ENCODE measurements at regions not wholly inside any gene's neighbourhood (a gene's known extent, or its start where the extent isn't known, plus 50 kb on each side); places are given as distances from the start of the nearest gene placed in this dataset.

GRCh38 chr9:129407905-129408452, 212.9 kb downstream of the C9orf50 start:
- ATAC-seq (no peak), DNase-seq (ENCODE audit: low spot score in 2 of 2) (no peak)
- Mint-ChIP-seq H3K36me3 (peaks cover 18% of the 10 kb centered on the region), H3K4me1 (peaks cover 22% of the 10 kb centered on the region), H3K4me3 (no peak overlapping the region), H3K27ac (peak overlapping the region; percentile 87), H3K9me3 (peaks cover 11% of the 10 kb centered on the region)

GRCh38 chr9:129406278-129407225, 214.3 kb downstream of the C9orf50 start:
- H3K4me3 Mint-ChIP-seq, result no peak overlapping the region
- ATAC-seq (no peak), DNase-seq (ENCODE audit: low spot score in 2 of 2) (no peak)
- H3K9me3 Mint-ChIP-seq, result peaks cover 11% of the 10 kb centered on the region
- no peak overlapping the region for H3K27ac Mint-ChIP-seq
- H3K4me1 Mint-ChIP-seq, result peaks cover 22% of the 10 kb centered on the region
- peaks cover 11% of the 10 kb centered on the region for H3K36me3 Mint-ChIP-seq

- Mint-ChIP-seq H3K4me1 (peaks cover 19% of the 10 kb centered on the region), H3K27ac (no peak overlapping the region), H3K36me3 (peaks cover 11% of the 10 kb centered on the region), H3K4me3 (no peak overlapping the region), H3K9me3 (peaks cover 11% of the 10 kb centered on the region)
- DNase-seq (ENCODE audit: low spot score in 2 of 2), result no peak
- no peak for ATAC-seq
These were observed 215.1 kb downstream of the C9orf50 start for GRCh38 chr9:129405827-129406213.

GRCh38 chr9:129405089-129405826, 215.6 kb downstream of the C9orf50 start:
- Mint-ChIP-seq H3K36me3 (peaks cover 5% of the 10 kb centered on the region), H3K27ac (no peak overlapping the region), H3K9me3 (peaks cover 5% of the 10 kb centered on the region), H3K4me1 (peaks cover 14% of the 10 kb centered on the region), H3K4me3 (no peak overlapping the region)
- no peak for ATAC-seq
- no peak for DNase-seq (ENCODE audit: low spot score in 2 of 2)

GRCh38 chr9:129404621-129405020, 216.3 kb downstream of the C9orf50 start:
- Mint-ChIP-seq H3K4me1 (peaks cover 9% of the 10 kb centered on the region), H3K4me3 (no peak overlapping the region), H3K9me3 (no peaks in the 10 kb centered on the region), H3K27ac (no peak overlapping the region), H3K36me3 (no peaks in the 10 kb centered on the region)
- DNase-seq (ENCODE audit: low spot score in 2 of 2) (no peak), ATAC-seq (no peak)

GRCh38 chr9:129403779-129404620, 216.9 kb downstream of the C9orf50 start:
- Mint-ChIP-seq H3K4me1 (peaks cover 9% of the 10 kb centered on the region), H3K36me3 (no peaks in the 10 kb centered on the region), H3K9me3 (no peaks in the 10 kb centered on the region), H3K27ac (peak overlapping the region; percentile 44), H3K4me3 (no peak overlapping the region)
- ATAC-seq, result no peak
- no peak for DNase-seq (ENCODE audit: low spot score in 2 of 2)

GRCh38 chr9:129402931-129403778, 217.7 kb downstream of the C9orf50 start:
- H3K9me3 Mint-ChIP-seq, result no peaks in the 10 kb centered on the region
- peaks cover 9% of the 10 kb centered on the region for H3K4me1 Mint-ChIP-seq
- peak overlapping the region; percentile 44 for H3K27ac Mint-ChIP-seq
- ATAC-seq (no peak), DNase-seq (ENCODE audit: low spot score in 2 of 2) (no peak)
- no peaks in the 10 kb centered on the region for H3K36me3 Mint-ChIP-seq
- H3K4me3 Mint-ChIP-seq, result no peak overlapping the region

GRCh38 chr9:129402371-129402739, 218.5 kb downstream of the C9orf50 start:
- Mint-ChIP-seq H3K9me3 (no peaks in the 10 kb centered on the region), H3K27ac (peak overlapping the region; percentile 44), H3K36me3 (no peaks in the 10 kb centered on the region), H3K4me3 (no peak overlapping the region), H3K4me1 (peaks cover 9% of the 10 kb centered on the region)
- ATAC-seq (no peak), DNase-seq (ENCODE audit: low spot score in 2 of 2) (no peak)

DNA sequence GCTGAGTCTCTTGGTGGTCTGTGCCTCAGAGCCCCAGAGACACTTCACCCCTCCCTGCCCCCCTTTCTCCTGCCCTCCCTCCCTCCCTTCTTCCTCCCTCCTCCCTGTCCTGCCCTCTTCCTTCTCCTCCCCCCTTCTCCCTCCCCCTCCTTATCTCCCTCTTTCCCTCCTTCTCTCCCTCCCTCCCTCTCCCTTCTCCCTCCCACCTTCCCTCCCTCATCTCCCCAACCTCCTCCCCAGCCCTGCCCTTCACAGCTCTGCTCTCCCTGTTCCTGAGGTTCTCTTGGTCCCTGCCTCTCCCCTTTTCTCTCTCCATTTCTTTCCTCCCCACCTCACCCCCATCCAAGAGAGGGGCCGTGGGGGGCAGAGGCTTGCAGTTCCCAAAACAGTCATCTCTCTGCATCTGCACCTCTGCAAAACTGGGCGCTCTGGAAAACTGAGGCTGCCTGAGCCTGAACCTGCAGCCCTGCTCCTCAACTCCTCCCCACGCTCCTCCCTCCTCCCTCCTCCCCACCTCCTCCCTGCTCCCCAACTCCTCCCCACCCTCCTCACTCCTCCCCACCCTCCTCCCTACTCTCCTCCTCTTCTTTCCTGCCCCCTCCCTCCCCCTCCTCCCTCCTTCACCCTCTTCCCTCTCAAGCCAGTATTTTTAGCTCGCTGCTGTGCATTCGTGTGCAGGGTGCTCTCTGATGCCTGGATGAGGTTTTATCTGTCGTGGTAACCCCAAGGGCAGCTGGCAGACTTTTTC, 219.1 kb downstream of the C9orf50 start:
- Mint-ChIP-seq H3K4me1 (peaks cover 8% of the 10 kb centered on the region), H3K9me3 (no peaks in the 10 kb centered on the region), H3K27ac (peak overlapping the region; percentile 44)

DNA sequence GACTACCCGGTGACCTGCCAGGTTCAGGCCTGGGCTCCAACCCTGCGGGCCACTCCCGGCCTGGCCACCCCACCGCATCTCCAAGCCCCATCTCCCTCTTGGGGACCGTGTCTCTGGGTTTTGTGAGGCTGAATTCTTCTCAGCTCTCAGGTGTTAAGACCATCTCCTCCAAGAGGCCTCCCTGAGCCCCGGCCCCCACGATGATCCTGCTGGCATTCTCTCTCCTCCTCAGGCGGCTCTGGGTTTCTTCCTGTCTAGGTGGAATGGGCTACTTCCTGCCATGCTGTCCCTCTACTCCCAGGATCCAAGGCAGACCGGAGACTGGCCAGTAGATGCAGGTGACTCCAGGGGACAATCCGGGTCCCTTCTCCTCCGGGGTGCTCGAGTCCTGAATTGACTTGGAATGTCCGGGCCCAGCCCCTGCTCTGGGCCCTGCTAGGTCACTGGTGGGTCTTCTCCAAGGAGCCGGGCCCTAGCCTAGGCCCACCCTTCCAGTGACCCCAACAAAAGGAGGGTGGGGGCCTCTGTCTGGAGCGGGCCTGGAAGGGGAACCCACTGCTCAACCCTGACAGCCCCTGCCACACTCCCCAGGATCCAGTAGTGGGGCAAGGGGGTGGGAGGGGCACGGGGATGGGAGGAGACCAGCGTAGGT, 219.8 kb downstream of the C9orf50 start:
- Mint-ChIP-seq H3K36me3 (no peaks in the 10 kb centered on the region), H3K27ac (no peak overlapping the region), H3K4me1 (peaks cover under 1% of the 10 kb centered on the region), H3K4me3 (no peak overlapping the region), H3K9me3 (no peaks in the 10 kb centered on the region)
- ATAC-seq (peak; percentile 6), DNase-seq (ENCODE audit: low spot score in 2 of 2) (no peak)

More for the DNA sequence above, 219.1 kb downstream of the C9orf50 start:
- H3K4me3 Mint-ChIP-seq, result no peak overlapping the region
- no peaks in the 10 kb centered on the region for H3K36me3 Mint-ChIP-seq
- ATAC-seq (no peak), DNase-seq (ENCODE audit: low spot score in 2 of 2) (no peak)

DNA sequence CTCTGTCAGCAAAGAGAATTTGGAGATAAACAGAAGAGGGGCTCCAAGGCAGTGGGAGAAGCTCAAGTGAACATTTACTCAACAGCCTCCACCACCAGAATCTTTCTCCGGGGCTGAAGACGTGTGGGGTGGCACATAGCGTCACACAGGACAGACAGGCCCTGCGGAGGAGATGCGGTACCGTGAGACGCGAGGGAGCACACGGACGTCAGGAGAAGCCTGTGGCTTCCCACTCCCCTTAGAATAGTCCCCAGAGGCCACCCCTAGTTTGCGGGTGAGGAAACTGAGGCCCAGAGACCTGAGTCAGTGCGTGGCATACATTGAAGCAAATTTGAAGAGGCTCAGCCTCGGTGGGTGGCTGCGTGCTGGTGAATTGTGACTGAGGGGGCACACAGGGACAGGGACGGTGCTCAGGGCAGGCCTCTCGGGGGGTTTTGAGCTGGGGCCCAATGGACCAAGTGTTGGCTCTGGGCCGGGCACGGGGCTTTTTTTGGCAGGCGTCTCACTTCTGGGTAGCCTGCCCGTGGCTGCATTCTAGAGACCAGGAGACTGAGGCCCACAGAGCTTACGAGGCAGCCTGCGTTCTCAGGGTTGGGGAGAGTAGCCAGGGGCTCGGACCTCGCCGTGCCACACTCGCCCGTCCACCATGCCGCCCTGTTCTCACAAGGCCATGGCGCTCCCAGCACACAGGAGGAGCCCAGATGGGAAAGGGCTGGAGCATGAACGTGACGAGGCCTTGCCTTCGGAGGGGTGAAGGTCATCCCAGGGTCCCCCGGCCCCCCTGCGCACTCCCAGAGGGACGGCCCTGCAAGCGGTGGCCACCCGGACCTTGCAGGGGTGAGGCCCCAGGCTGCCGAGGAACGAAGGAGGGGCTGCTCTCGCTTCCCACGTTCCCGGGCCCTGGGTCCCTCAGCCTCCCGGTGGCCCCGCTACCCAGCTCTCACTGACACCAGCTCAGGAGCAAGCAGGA, 220.6 kb downstream of the C9orf50 start:
- H3K27ac Mint-ChIP-seq, result peak overlapping the region; percentile 5
- DNase-seq (ENCODE audit: low spot score in 2 of 2) (no peak), ATAC-seq (peak; percentile 12)

DNA sequence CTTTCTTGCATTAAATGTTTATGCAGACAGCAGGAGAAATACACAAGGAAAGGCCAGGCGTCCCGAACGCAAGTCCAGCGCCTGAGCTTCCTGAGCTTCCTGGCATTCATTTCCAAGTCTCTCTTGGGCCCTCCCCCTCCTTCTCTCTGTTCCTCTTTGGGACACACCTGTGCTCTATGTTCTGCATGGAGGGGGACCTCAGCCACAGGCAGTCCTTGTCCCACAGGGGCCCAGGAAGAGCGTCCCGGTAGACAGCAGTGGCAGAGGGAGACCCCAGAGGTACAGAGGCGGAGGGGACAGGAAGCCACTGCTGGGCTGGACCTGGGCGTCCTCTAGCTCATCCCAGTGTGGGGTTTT, 221.3 kb downstream of the C9orf50 start:
- Mint-ChIP-seq H3K36me3 (no peaks in the 10 kb centered on the region), H3K27ac (peak overlapping the region; percentile 5)

More for the DNA sequence above, 220.6 kb downstream of the C9orf50 start:
- Mint-ChIP-seq H3K9me3 (no peaks in the 10 kb centered on the region), H3K4me1 (no peaks in the 10 kb centered on the region), H3K36me3 (no peaks in the 10 kb centered on the region), H3K4me3 (no peak overlapping the region)

More for the DNA sequence above, 221.3 kb downstream of the C9orf50 start:
- DNase-seq (ENCODE audit: low spot score in 2 of 2), result no peak
- no peak for ATAC-seq
- Mint-ChIP-seq H3K9me3 (no peaks in the 10 kb centered on the region), H3K4me1 (no peaks in the 10 kb centered on the region), H3K4me3 (no peak overlapping the region)

Data from stimulated activated effector memory CD8-positive, alpha-beta T cell treated with anti-CD3 and anti-CD28 coated beads, Interleukin-12 subunit alpha, Interleukin-12 subunit beta, amount 100 ng/mL, for 72 hours (primary cell).